ENCODE measurements at regions not wholly inside any gene's neighbourhood (a gene's known extent, or its start where the extent isn't known, plus 50 kb on each side); places are given as distances from the start of the nearest gene placed in this dataset.
A peak's percentile ranks its signal among the peaks of the same experiment; 100 is the strongest.

DNA sequence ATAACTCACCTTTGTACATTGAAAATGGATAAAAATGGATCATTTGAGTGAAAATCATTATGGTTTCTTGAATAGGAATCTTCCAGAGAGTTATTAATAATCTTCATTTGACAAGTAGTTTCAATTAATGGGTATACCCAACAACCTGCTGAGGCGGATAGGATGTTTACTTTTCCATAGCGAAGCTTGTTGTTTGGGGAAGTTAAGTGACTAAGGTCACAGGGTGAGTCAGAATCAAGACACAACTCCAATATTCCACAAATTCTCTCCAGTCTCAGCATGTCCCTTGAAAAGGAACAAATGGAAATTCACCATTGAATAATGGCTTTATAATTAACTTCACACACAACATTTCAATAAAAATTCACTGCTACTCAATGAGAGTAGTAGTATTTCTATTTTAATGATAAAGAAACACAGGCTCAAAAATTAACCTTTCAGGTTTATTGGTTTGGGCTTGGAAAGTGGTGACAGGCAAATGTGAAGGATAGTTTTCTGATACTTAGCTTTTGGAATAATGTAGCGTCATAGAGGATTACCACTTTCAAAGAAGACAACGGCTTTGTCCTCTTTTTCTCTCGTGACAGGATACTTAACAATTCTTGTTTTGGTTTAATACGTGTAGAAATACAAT lies 211.3 kb downstream of the GPD2 start:
- no peak for DNase-seq

DNA sequence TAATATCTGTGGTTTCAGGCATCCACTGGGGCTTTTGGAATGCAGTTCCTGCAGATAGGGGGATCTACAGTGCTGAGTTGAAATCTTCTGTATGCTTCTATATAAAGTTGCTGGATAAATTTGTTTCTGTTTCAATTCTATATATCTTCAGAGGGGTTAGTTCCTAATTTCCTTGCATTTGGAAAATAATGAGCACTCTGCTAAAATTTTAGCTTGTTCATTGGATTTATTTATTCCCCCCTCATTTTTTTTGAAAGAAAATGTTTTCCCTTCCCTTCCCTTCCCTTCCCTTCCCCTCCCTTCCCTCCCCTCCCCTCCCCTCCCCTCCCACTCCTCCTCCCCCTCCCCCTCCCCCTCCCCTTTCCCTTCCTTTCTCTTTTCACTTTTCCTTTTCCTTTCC lies 212.3 kb downstream of the GPD2 start:
- no peak for DNase-seq

- no peak for DNase-seq
Observed at GRCh38 chr2:156649596-156649995, 213.4 kb downstream of the GPD2 start.

GRCh38 chr2:156652691-156653090 lies 216.5 kb downstream of the GPD2 start:
- DNase-seq = no peak

- no peak for DNase-seq
Observed at GRCh38 chr2:156653675-156654074, 217.5 kb downstream of the GPD2 start.

- no peak for DNase-seq
Observed at GRCh38 chr2:156657809-156658208, 221.6 kb downstream of the GPD2 start.

DNA sequence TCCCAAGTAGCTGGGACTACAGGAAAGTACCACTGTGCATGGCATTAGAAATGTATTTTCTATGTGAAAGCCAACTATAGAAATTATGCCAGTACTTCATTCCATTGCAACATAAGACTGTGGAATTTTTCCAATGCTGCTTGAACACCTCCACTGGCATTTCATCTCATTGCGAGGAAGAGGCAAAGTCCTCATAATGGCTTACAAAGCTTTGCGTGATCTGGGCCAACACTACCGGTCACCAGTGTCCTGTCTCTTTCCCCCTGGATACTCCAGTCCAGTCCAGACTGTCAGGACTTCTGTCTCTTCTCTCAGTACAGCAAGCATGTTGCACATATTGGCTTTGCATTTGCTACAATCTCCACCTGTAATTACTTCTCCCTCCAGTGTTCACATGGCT lies 223.5 kb downstream of the GPD2 start:
- DNase-seq = no peak

GRCh38 chr2:156663757-156664409 lies 227.7 kb downstream of the GPD2 start:
- DNase-seq = no peak

DNA sequence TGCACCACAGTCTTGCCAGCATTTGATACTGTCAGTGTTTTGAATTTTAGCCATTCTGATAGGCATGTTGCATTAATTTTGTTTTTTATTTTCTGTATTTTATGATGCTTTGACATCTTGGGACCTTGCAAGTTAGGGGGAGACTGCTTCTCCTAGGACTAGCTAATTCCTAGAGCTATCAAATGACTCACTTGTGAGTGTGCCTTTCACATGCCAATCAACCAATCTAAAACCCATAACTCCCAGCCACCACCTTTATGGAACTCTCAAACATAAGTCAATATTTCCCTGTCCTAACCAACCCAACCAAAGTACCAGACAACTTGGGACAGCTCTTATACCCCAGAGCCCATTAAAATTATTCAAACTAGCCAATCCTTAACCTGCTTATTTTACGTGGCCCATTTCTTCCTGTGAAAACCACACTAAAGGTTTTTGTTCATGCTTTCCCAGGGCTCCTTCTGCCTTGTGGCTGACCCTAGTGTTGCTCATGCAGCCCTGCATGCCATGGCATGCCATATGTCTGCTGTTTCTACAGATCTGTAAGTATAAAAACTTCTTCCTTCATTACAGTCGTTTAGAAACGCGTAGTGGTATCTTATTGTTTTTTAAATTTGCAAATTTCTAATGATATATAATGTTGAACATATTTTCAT lies 230.1 kb downstream of the GPD2 start:
- no peak for DNase-seq

DNA sequence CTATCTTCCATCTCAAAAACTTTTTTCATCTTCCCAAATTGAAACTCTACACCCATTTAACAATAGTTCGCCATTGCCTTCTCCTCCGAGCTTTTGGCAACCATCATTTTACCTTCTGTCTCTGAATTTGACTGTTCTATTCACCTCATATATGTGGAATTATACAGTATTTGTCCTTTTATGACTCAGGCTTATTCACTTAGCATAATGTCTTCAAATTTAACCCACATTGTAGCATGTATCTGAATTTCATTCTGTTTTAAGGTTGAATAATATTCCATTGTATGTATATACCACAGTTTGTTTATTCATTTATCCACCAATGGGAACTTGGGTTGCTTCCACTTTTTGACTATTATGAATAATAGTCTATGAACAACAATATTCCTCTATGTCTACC lies 233.9 kb downstream of the GPD2 start:
- DNase-seq = no peak

GRCh38 chr2:156671706-156672361 lies 235.7 kb downstream of the GPD2 start:
- DNase-seq = no peak

- DNase-seq = no peak
Observed at GRCh38 chr2:156672556-156673332, 236.6 kb downstream of the GPD2 start.

GRCh38 chr2:156673333-156673615 lies 237.1 kb downstream of the GPD2 start:
- DNase-seq = no peak

DNA sequence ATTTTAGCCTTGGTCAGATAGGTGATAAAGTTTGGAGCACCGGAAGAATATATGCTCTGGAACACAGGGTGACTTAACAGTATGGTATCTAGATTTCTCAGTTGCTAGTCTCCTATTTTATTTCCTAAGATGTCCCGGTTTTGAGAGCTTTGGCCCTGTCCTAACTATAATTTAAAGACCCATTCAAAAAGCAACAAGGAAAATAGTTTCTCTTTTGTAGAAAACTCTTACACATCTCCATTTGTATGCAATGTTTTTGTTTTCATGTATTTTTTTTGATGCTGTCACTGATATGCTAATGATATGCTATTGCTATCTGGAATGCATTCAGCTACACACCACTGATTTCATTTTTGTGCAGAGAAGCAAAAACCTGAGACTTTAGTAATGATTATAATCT lies 237.8 kb downstream of the GPD2 start:
- no peak for DNase-seq

DNA sequence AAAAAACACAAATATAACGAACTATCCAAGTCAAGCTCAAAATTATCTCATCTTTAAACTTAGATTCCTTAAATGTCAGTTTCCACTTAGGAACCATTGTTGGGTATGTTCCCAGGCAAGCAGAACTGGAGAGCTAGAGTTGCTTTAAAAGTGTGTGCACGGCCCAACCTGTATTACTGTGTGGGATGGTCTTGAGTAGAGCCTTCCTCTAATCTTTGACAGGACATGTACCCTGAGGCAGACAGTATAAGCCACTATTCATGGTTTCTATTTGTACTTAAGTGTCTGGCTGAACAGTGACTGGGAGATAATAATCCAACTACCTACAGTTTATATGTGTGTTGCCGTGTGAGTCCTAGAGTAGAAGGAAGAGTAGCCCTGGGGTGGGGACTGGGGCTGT lies 239.7 kb downstream of the GPD2 start:
- DNase-seq = no peak

- DNase-seq = no peak
Observed at GRCh38 chr2:156679820-156680219, 243.6 kb downstream of the GPD2 start.

- DNase-seq = no peak
Observed at GRCh38 chr2:156680266-156680665, 244.1 kb downstream of the GPD2 start.

DNA sequence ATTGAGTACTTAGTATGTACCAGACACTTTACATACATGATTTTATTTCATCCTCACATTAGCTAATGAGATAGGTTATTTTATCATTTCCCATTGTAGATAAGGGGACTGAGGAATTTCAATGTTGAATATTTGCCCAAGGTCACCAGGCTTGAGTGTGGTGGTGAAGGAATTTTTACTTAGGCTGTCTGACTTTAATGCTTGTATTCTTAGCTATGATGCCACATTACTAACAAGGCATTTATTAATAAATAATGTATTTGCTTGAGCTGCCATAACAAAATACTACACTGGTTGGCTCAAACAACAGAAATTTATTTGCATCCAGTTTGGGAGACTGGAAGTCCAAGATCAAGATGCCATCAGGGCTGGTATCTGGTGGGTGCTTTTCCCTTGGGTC lies 250.9 kb downstream of the GPD2 start:
- no peak for DNase-seq

- peak; percentile 1 for DNase-seq
Observed at GRCh38 chr2:156687715-156688114, 251.5 kb downstream of the GPD2 start.

DNA sequence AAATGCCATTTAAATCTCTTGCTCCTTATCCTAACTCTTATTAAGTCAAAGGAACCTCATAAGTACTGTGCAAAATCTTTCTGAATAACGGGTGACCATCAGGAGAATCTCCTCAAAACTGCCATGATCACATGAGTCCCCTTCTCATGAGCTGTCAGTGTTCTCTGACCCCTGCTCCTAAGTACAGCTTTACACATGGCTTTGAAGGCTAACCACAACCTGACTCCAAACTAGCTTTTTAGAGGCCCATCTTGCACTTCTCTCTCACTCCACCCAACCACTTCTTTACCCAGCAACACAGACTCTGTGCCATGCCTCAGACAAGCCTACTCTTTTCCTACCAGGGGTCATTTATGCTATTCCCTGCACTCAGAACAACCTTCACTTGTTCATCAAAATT lies 253.8 kb downstream of the GPD2 start:
- DNase-seq = no peak

- DNase-seq = no peak
Observed at GRCh38 chr2:156691014-156691413, 254.8 kb downstream of the GPD2 start.

DNA sequence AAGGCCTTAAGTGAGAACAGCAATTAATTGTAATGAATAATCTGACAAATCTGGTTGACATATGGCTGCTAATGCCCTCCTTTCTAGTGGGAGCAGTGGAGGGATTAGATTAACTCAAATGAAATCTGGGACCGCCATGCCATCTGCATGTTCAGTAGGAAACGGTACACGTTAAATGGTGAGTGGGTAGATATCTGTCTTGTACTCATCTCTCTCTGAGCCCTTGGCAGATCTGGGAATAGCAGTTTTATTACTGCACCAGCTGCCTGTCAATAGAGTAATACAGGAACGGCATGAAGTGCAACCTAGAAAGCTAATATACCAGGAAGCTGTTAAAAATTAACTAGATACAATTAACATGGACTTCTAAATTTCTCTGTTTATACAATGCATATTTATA lies 258.8 kb downstream of the GPD2 start:
- no peak for DNase-seq

- DNase-seq = no peak
Observed at GRCh38 chr2:156695595-156695994, 259.4 kb downstream of the GPD2 start.

Data from fibroblast of upper back skin (primary cell).